IMR-90 (cell line): ENCODE measurements at regions not wholly inside any gene's neighbourhood (a gene's known extent, or its start where the extent isn't known, plus 50 kb on each side); places are given as distances from the start of the nearest gene placed in this dataset.

ENCODE experiments used
- ATAC-seq: fragments of 200-7000 bp; cut with Tn5 transposase; 2 replicates; pipeline ENCODE4 v1.9.1; 2020; ENCODE audit warnings: low read depth, mild to moderate bottlenecking, moderate library complexity
- BruUV-seq: library from RNA; stranded (reverse); fragments of 400-500 nt; replicated peaks from 2 replicates; lab custom pipeline; 2021; lab: Mats Ljungman, UMichigan
- CTCF ChIA-PET: fragments of 300-600 bp; formaldehyde crosslinking; extraction: SDS; loops from one replicate; lab custom pipeline; 2021; ENCODE audit warnings: antibody characterized with exemption; lab: Yijun Ruan, JAX
- POLR2A ChIA-PET: fragments of 300-600 bp; sonication (Branson Sonifier 250); formaldehyde crosslinking; loops from one replicate; lab custom pipeline; 2022; ENCODE audit warnings: antibody characterized with exemption; ENCODE audit not compliant: unreplicated experiment; lab: Charles Lee
- DNase-seq: peaks from one replicate; pipeline ENCODE4 v3.0.0; 2013
- H2AFZ ChIP-seq: replicated peaks from 2 replicates; pipeline ENCODE3; 2013; ENCODE audit warnings: low read length, mild to moderate bottlenecking; ENCODE audit not compliant: poor library complexity
- H2AK5ac ChIP-seq: 2 replicates; pipeline ENCODE4 v1.6.1; 2013; ENCODE audit warnings: low read depth, low read length, inconsistent platforms
- H2AK9ac ChIP-seq: replicated peaks from 2 replicates; pipeline ENCODE3; 2013; ENCODE audit warnings: mild to moderate bottlenecking, low read depth, low read length, moderate library complexity; ENCODE audit not compliant: poor library complexity
- H2BK120ac ChIP-seq: 2 replicates; pipeline ENCODE4 v1.6.1; 2013; ENCODE audit warnings: low read depth, low read length, inconsistent platforms
- H2BK15ac ChIP-seq: 3 replicates; pipeline ENCODE4 v1.6.1; 2013; ENCODE audit warnings: low read depth, low read length, inconsistent platforms
- H2BK20ac ChIP-seq: 2 replicates; pipeline ENCODE4 v1.6.1; 2013; ENCODE audit warnings: low read depth, mild to moderate bottlenecking, inconsistent platforms, low read length, moderate library complexity
- H2BK5ac ChIP-seq: 2 replicates; pipeline ENCODE4 v1.6.1; 2013; ENCODE audit warnings: mild to moderate bottlenecking, low read depth, low read length, inconsistent platforms; ENCODE audit not compliant: poor library complexity, severe bottlenecking
- H3K14ac ChIP-seq: replicated peaks from 2 replicates; pipeline ENCODE4 v1.6.1; 2013; ENCODE audit warnings: low read depth, low read length, inconsistent platforms
- H3K18ac ChIP-seq: 2 replicates; pipeline ENCODE4 v1.6.1; 2013; ENCODE audit warnings: low read depth, low read length, control low read depth
- H3K23ac ChIP-seq: 2 replicates; pipeline ENCODE4 v1.6.1; 2013; ENCODE audit warnings: low read depth, low read length, inconsistent platforms
- H3K27ac ChIP-seq: 2 replicates; pipeline ENCODE4 v1.5.1; 2013; ENCODE audit warnings: mild to moderate bottlenecking, control low read depth, low read length; ENCODE audit not compliant: insufficient read depth
- H3K27me3 ChIP-seq: 2 replicates; pipeline ENCODE4 v1.6.1; 2013; ENCODE audit warnings: low read length; ENCODE audit not compliant: control insufficient read depth, insufficient read depth
- H3K36me3 ChIP-seq: 2 replicates; pipeline ENCODE4 v1.6.1; 2013; ENCODE audit warnings: low read length, mixed read lengths; ENCODE audit not compliant: control insufficient read depth, insufficient read depth
- H3K4ac ChIP-seq: 2 replicates; pipeline ENCODE4 v1.6.1; 2013; ENCODE audit warnings: low read depth, low read length, inconsistent platforms
- H3K4me1 ChIP-seq: 2 replicates; pipeline ENCODE4 v1.6.1; 2013; ENCODE audit warnings: low read length, mixed read lengths; ENCODE audit not compliant: control insufficient read depth, insufficient read depth
- H3K4me2 ChIP-seq: 2 replicates; pipeline ENCODE4 v1.6.1; 2013; ENCODE audit warnings: low read depth, mild to moderate bottlenecking, control low read depth, low read length, moderate library complexity
- H3K4me3 ChIP-seq: 2 replicates; pipeline ENCODE4 v1.5.1; 2013; ENCODE audit warnings: low read depth, mild to moderate bottlenecking, control low read depth, low read length, moderate library complexity; ENCODE audit not compliant: insufficient read depth
- H3K56ac ChIP-seq: 2 replicates; pipeline ENCODE4 v1.6.1; 2013; ENCODE audit warnings: low read length, inconsistent platforms; ENCODE audit not compliant: insufficient read depth; ENCODE audit errors: extremely low read depth
- H3K79me1 ChIP-seq, 2 experiments: 2 replicates each; pipeline ENCODE4 v1.6.1; 2013; ENCODE audit warnings: low read length in 2 of 2, inconsistent platforms in 1 of 2, low read depth in 1 of 2
- H3K9ac ChIP-seq: 2 replicates; pipeline ENCODE4 v1.6.1; 2013; ENCODE audit warnings: low read depth, low read length, control low read depth
- H3K9me1 ChIP-seq: 2 replicates; pipeline ENCODE4 v1.6.1; 2013; ENCODE audit warnings: low read length, inconsistent platforms; ENCODE audit not compliant: insufficient read depth
- H3K9me3 ChIP-seq: 2 replicates; pipeline ENCODE4 v1.6.1; 2013; ENCODE audit warnings: low read length; ENCODE audit not compliant: control insufficient read depth, insufficient read depth
- H4K20me1 ChIP-seq: 2 replicates; pipeline ENCODE4 v1.6.1; 2013; ENCODE audit warnings: low read length, inconsistent platforms; ENCODE audit not compliant: insufficient read depth
- H4K5ac ChIP-seq: 2 replicates; pipeline ENCODE4 v1.6.1; 2013; ENCODE audit warnings: mild to moderate bottlenecking, low read depth, low read length, control low read depth
- H4K8ac ChIP-seq, 2 experiments: 2 replicates each; pipeline ENCODE4 v1.6.1; 2013; ENCODE audit warnings: low read depth in 2 of 2, low read length in 2 of 2, control low read depth in 1 of 2, inconsistent platforms in 1 of 2
- H4K91ac ChIP-seq: 2 replicates; pipeline ENCODE4 v1.6.1; 2013; ENCODE audit warnings: low read depth, low read length, inconsistent platforms; ENCODE audit not compliant: insufficient read depth
- BHLHE40 ChIP-seq: fragments of 150-350 bp; IDR thresholded peaks from 2 replicates; pipeline ENCODE4 v1.6.1; 2016; ENCODE audit warnings: mild to moderate bottlenecking, low read depth, low read length
- FOS ChIP-seq: fragments of 150-350 bp; IDR thresholded peaks from 2 replicates; pipeline ENCODE4 v1.6.1; 2016; ENCODE audit warnings: low read depth, low read length
- MAFK ChIP-seq: IDR thresholded peaks from 2 replicates; pipeline ENCODE4 v1.6.1; 2012; ENCODE audit warnings: low read depth, low read length, improper control_type of control experiment
- MXI1 ChIP-seq: IDR thresholded peaks from 2 replicates; pipeline ENCODE4 v1.6.1; 2012; ENCODE audit warnings: low read depth, mild to moderate bottlenecking, low read length, moderate library complexity, borderline replicate concordance
- POLR2A ChIP-seq: IDR thresholded peaks from 2 replicates; pipeline ENCODE4 v1.6.1; 2012; ENCODE audit warnings: mild to moderate bottlenecking, low read depth, low read length
- RAD21 ChIP-seq: IDR thresholded peaks from 2 replicates; pipeline ENCODE4 v1.6.1; 2012; ENCODE audit warnings: low read length, improper control_type of control experiment
- RCOR1 ChIP-seq: IDR thresholded peaks from 2 replicates; pipeline ENCODE4 v1.6.1; 2012; ENCODE audit warnings: mild to moderate bottlenecking, low read length, improper control_type of control experiment; ENCODE audit not compliant: insufficient replicate concordance
- RFX5 ChIP-seq: IDR thresholded peaks from 2 replicates; pipeline ENCODE4 v1.8.0; 2012; ENCODE audit warnings: low read depth, mild to moderate bottlenecking, low read length, moderate library complexity
- SMC3 ChIP-seq: fragments of 150-350 bp; IDR thresholded peaks from 2 replicates; pipeline ENCODE4 v1.6.1; 2016; ENCODE audit warnings: low read depth, mild to moderate bottlenecking, antibody characterized with exemption, low read length, moderate library complexity
- WGBS, 2 experiments: methylation state at CpG; one replicate each; pipeline versions ENCODE4 v1.1.5 to v1.1.7; 2013; ENCODE audit warnings: missing lambda C conversion rate in 2 of 2; ENCODE audit not compliant: insufficient read length in 1 of 2; ENCODE audit errors: extremely low coverage in 2 of 2; 5-methylcytosine and 5-hydroxymethylcytosine counted together
- dilution Hi-C: fragments of 300-500 bp; cut with HindIII; formaldehyde crosslinking; loops from one replicate; pipeline ENCODE4 v1.14.3; 2018; ENCODE audit warnings: low sequenced_read_pairs; ENCODE audit not compliant: unreplicated experiment
- in situ Hi-C: fragments of 300-500 bp; cut with MboI; formaldehyde crosslinking; loops from 3 replicates; pipeline ENCODE4 v1.14.3; 2019; ENCODE audit warnings: low sequenced_read_pairs, inconsistent platforms, mixed read lengths
- intact Hi-C: fragments of 100-400 bp; cut with micrococcal nuclease; formaldehyde crosslinking; loops from 2 replicates; pipeline ENCODE4 v1.10.0; 2022
- TF ChIP-seq, protein P1 (sequence below): conservative IDR thresholded peaks from 2 replicates; pipeline ENCODE4 v1.5.1; 2012; ENCODE audit warnings: mild to moderate bottlenecking, low read depth, low read length, improper control_type of control experiment
- TF ChIP-seq, protein P2 (sequence below): fragments of 150-350 bp; IDR thresholded peaks from 2 replicates; pipeline ENCODE4 v1.6.1; 2016; ENCODE audit warnings: low read depth, mild to moderate bottlenecking, low read length, moderate library complexity, borderline replicate concordance
- TF ChIP-seq, protein P3 (sequence below): fragments of 150-350 bp; IDR thresholded peaks from 2 replicates; pipeline ENCODE4 v1.6.1; 2017; ENCODE audit warnings: mild to moderate bottlenecking, antibody characterized with exemption, low read length, low read depth

DNA sequence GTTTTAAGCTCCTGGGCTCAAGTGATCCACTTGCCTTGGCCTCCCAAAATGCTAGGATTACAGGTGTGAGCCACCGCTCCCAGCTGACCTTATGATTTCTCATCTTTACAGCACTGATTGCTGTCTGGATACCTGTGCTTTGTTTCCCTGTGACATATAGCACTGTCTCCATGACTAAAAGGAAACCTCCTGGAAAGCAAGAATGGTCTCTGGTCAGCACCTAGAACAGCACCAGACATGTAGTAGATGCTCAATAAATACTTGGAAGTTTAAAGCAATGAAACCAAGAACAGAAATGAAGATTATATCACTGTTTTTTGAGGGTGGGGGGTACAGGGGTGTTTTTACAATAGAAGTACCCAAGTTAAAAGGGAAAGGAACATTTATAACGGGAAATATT lies 156.8 kb upstream of the ADAMTS9 start:
- Histone ChIP-seq H2AK5ac (no peak overlapping the region), H3K9me1 (no peaks in the 10 kb centered on the region), H3K27me3 (no peaks in the 10 kb centered on the region), H3K4me1 (peaks cover 5% of the 10 kb centered on the region; the same call in 1 of the 2 replicates), H3K27ac (no peak overlapping the region), H4K5ac (no peak overlapping the region), H2BK20ac (no peak overlapping the region), H3K79me1 (no peaks in the 10 kb centered on the region), H2BK120ac (no peak overlapping the region), H3K56ac (no peak overlapping the region), H3K14ac (no peak overlapping the region), H4K8ac (no peak overlapping the region), H3K4me3 (no peak overlapping the region), H3K9me3 (no peaks in the 10 kb centered on the region), H3K23ac (no peak overlapping the region), H3K4me2 (no peak overlapping the region), H2BK5ac (no peak overlapping the region), H3K18ac (no peak overlapping the region), H2AK9ac (no peak overlapping the region), H3K36me3 (no peaks in the 10 kb centered on the region), H2AFZ (no peak overlapping the region), H4K20me1 (no peaks in the 10 kb centered on the region), H4K91ac (no peak overlapping the region), H3K9ac (no peak overlapping the region), H2BK15ac (no peak overlapping the region), H3K4ac (no peak overlapping the region)
- intact Hi-C loops (no loop called here), dilution Hi-C loops (no loop called here), in situ Hi-C loops (no loop called here)
- ChIA-PET CTCF (no interaction called here), POLR2A (no interaction called here)
- DNase-seq, result no peak
- BruUV-seq, result no TSS peak
- no peak for ATAC-seq
- no CpG with 5 or more reads among the region's 2 CpGs for WGBS, 2 experiments
- no peak for TF ChIP-seq MAFK
- TF ChIP-seq RAD21, result no peak
- TF ChIP-seq, protein P1, sequence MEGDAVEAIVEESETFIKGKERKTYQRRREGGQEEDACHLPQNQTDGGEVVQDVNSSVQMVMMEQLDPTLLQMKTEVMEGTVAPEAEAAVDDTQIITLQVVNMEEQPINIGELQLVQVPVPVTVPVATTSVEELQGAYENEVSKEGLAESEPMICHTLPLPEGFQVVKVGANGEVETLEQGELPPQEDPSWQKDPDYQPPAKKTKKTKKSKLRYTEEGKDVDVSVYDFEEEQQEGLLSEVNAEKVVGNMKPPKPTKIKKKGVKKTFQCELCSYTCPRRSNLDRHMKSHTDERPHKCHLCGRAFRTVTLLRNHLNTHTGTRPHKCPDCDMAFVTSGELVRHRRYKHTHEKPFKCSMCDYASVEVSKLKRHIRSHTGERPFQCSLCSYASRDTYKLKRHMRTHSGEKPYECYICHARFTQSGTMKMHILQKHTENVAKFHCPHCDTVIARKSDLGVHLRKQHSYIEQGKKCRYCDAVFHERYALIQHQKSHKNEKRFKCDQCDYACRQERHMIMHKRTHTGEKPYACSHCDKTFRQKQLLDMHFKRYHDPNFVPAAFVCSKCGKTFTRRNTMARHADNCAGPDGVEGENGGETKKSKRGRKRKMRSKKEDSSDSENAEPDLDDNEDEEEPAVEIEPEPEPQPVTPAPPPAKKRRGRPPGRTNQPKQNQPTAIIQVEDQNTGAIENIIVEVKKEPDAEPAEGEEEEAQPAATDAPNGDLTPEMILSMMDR, result no peak
- no peak for TF ChIP-seq MXI1
- no peak for TF ChIP-seq RFX5
- no peak for TF ChIP-seq RCOR1
- no peak for TF ChIP-seq SMC3
- no peak for TF ChIP-seq POLR2A
- TF ChIP-seq, protein P2, sequence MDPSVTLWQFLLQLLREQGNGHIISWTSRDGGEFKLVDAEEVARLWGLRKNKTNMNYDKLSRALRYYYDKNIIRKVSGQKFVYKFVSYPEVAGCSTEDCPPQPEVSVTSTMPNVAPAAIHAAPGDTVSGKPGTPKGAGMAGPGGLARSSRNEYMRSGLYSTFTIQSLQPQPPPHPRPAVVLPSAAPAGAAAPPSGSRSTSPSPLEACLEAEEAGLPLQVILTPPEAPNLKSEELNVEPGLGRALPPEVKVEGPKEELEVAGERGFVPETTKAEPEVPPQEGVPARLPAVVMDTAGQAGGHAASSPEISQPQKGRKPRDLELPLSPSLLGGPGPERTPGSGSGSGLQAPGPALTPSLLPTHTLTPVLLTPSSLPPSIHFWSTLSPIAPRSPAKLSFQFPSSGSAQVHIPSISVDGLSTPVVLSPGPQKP, result no peak
- TF ChIP-seq, protein P3, sequence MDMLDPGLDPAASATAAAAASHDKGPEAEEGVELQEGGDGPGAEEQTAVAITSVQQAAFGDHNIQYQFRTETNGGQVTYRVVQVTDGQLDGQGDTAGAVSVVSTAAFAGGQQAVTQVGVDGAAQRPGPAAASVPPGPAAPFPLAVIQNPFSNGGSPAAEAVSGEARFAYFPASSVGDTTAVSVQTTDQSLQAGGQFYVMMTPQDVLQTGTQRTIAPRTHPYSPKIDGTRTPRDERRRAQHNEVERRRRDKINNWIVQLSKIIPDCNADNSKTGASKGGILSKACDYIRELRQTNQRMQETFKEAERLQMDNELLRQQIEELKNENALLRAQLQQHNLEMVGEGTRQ, result no peak
- TF ChIP-seq BHLHE40, result no peak
- no peak for TF ChIP-seq FOS
